CD4-positive, alpha-beta T cell treated with Interleukin-1 beta for 1 hour (primary cell): ENCODE measurements at regions not wholly inside any gene's neighbourhood (a gene's known extent, or its start where the extent isn't known, plus 50 kb on each side); places are given as distances from the start of the nearest gene placed in this dataset.

Experiments used
- DNase-seq, 2 donors: peaks; one replicate each; pipeline ENCODE4 v3.0.0-alpha.2; 2020 to 2022

- DNase-seq, result no peak
Observed at GRCh38 chr11:97794876-97795275, 1225.9 kb upstream of the CNTN5 start.

- DNase-seq, result no peak
Observed at GRCh38 chr11:97800891-97801290, 1219.9 kb upstream of the CNTN5 start.

- no peak for DNase-seq
Observed at GRCh38 chr11:97814325-97814959, 1206.3 kb upstream of the CNTN5 start.

GRCh38 chr11:97815667-97816066 lies 1205.1 kb upstream of the CNTN5 start:
- DNase-seq, result no peak

- DNase-seq, result no peak
Observed at GRCh38 chr11:97832451-97832850, 1188.3 kb upstream of the CNTN5 start.

GRCh38 chr11:97833412-97833811 lies 1187.3 kb upstream of the CNTN5 start:
- no peak for DNase-seq

- no peak for DNase-seq
Observed at GRCh38 chr11:97844016-97844415, 1176.7 kb upstream of the CNTN5 start.

- DNase-seq, result no peak
Observed at GRCh38 chr11:97847730-97848129, 1173.0 kb upstream of the CNTN5 start.

GRCh38 chr11:97850701-97851100 lies 1170.0 kb upstream of the CNTN5 start:
- DNase-seq, result no peak

- DNase-seq, result no peak
Observed at GRCh38 chr11:97854357-97854756, 1166.4 kb upstream of the CNTN5 start.

- DNase-seq, result no peak
Observed at GRCh38 chr11:97854877-97855276, 1165.9 kb upstream of the CNTN5 start.

GRCh38 chr11:97856666-97857065 lies 1164.1 kb upstream of the CNTN5 start:
- DNase-seq, result no peak

GRCh38 chr11:97860237-97860636 lies 1160.5 kb upstream of the CNTN5 start:
- DNase-seq, result no peak

- DNase-seq, result no peak
Observed at GRCh38 chr11:97862021-97862420, 1158.7 kb upstream of the CNTN5 start.

GRCh38 chr11:97865424-97866012 lies 1155.2 kb upstream of the CNTN5 start:
- no peak for DNase-seq

- DNase-seq, result no peak
Observed at GRCh38 chr11:97871816-97872215, 1148.9 kb upstream of the CNTN5 start.

GRCh38 chr11:97880209-97880608 lies 1140.5 kb upstream of the CNTN5 start:
- no peak for DNase-seq

- no peak for DNase-seq
Observed at GRCh38 chr11:97883086-97883485, 1137.7 kb upstream of the CNTN5 start.

GRCh38 chr11:97888641-97889040 lies 1132.1 kb upstream of the CNTN5 start:
- no peak for DNase-seq

GRCh38 chr11:97890466-97890865 lies 1130.3 kb upstream of the CNTN5 start:
- no peak for DNase-seq

GRCh38 chr11:97893612-97894011 lies 1127.1 kb upstream of the CNTN5 start:
- DNase-seq, result no peak

GRCh38 chr11:97894978-97895377 lies 1125.8 kb upstream of the CNTN5 start:
- no peak for DNase-seq

- no peak for DNase-seq
Observed at GRCh38 chr11:97895572-97895971, 1125.2 kb upstream of the CNTN5 start.

GRCh38 chr11:97902828-97903227 lies 1117.9 kb upstream of the CNTN5 start:
- DNase-seq, result no peak

GRCh38 chr11:97905101-97905500 lies 1115.6 kb upstream of the CNTN5 start:
- DNase-seq, result no peak
